ENCODE measurements at regions not wholly inside any gene's neighbourhood (a gene's known extent, or its start where the extent isn't known, plus 50 kb on each side); places are given as distances from the start of the nearest gene placed in this dataset.
"Not testable (repeated sequence)": the region's sequence is repeated elsewhere in the genome, so short reads cannot be mapped to it uniquely, and the experiment has no call there.

DNA sequence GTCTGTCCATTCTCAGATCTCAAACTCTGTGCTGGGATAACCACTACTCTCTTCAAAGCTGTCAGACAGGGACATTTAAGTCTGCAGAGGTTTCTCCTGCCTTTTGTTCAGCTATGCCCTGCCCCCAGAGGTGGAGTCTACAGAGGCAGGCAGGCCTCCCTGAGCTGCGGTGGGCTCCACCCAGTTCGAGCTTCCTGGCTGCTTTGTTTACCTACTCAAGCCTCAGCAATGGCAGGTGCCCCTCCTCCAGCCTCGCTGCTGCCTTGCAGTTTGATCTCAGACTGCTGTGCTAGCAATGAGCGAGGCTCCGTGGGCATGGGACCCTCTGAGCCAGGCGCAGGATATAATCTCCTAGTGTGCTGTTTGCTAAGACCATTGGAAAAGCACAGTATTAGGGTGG, 53.1 kb upstream of the HUNK start:
- H3K4me1 Mint-ChIP-seq (ENCODE audit: low read depth); DNase-seq (ENCODE audit: low spot score); H3K27me3 Mint-ChIP-seq (ENCODE audit: insufficient read depth); intact Hi-C loops (cut with micrococcal nuclease); H3K4me3 Mint-ChIP-seq; H3K36me3 Mint-ChIP-seq (ENCODE audit: low read depth); H3K27ac Mint-ChIP-seq; H3K9me3 Mint-ChIP-seq: not testable (repeated sequence)

- H3K36me3 Mint-ChIP-seq (ENCODE audit: low read depth); H3K27ac Mint-ChIP-seq; intact Hi-C loops (cut with micrococcal nuclease); H3K4me3 Mint-ChIP-seq; H3K27me3 Mint-ChIP-seq (ENCODE audit: insufficient read depth); DNase-seq (ENCODE audit: low spot score); H3K4me1 Mint-ChIP-seq (ENCODE audit: low read depth); H3K9me3 Mint-ChIP-seq: not testable (repeated sequence)
Observed at GRCh38 chr21:31814356-31814755, 58.5 kb upstream of the HUNK start.

- Mint-ChIP-seq H3K27ac (no peak overlapping the region), H3K9me3 (peaks cover 2% of the 10 kb centered on the region), H3K36me3 (ENCODE audit: low read depth) (no peaks in the 10 kb centered on the region), H3K4me1 (ENCODE audit: low read depth) (no peaks in the 10 kb centered on the region), H3K4me3 (no peak overlapping the region), H3K27me3 (ENCODE audit: insufficient read depth) (peaks cover 4% of the 10 kb centered on the region)
- intact Hi-C loops (cut with micrococcal nuclease) = no loop called here
- DNase-seq (ENCODE audit: low spot score) = no peak
Observed at GRCh38 chr21:31813862-31814261, 59.0 kb upstream of the HUNK start.

DNA sequence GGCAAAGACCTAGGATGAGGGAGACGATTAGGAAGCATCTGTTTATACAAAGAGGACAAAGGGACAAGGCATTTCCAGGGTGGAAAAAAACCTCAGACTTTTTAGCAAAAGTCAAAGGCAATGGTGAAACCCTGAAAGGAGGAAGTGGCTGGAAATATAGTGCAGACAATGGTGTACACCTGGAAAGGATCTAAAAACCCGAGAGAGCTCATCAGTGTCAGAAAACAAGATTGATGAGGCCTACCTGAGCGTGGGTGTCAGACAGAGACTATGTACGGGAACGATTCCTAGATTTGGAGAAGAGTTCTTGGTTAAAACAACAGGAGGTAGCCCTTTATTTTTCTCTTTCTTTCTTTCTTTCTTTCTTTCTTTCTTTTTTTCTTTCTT, 68.8 kb upstream of the HUNK start:
- peaks cover 5% of the 10 kb centered on the region for H3K27me3 Mint-ChIP-seq (ENCODE audit: insufficient read depth)
- DNase-seq (ENCODE audit: low spot score) = no peak
- intact Hi-C loops (cut with micrococcal nuclease) = no loop called here
- no peak overlapping the region for H3K4me3 Mint-ChIP-seq
- H3K4me1 Mint-ChIP-seq (ENCODE audit: low read depth) = no peaks in the 10 kb centered on the region
- H3K36me3 Mint-ChIP-seq (ENCODE audit: low read depth) = no peaks in the 10 kb centered on the region
- H3K27ac Mint-ChIP-seq = no peak overlapping the region
- no peaks in the 10 kb centered on the region for H3K9me3 Mint-ChIP-seq

- DNase-seq (ENCODE audit: low spot score) = no peak
- no peaks in the 10 kb centered on the region for H3K4me1 Mint-ChIP-seq (ENCODE audit: low read depth)
- no peak overlapping the region for H3K27ac Mint-ChIP-seq
- H3K9me3 Mint-ChIP-seq = no peaks in the 10 kb centered on the region
- no peak overlapping the region for H3K4me3 Mint-ChIP-seq
- no peaks in the 10 kb centered on the region for H3K36me3 Mint-ChIP-seq (ENCODE audit: low read depth)
- intact Hi-C loops (cut with micrococcal nuclease) = no loop called here
- H3K27me3 Mint-ChIP-seq (ENCODE audit: insufficient read depth) = peaks cover 5% of the 10 kb centered on the region
Observed at GRCh38 chr21:31803039-31804007, 69.5 kb upstream of the HUNK start.

DNA sequence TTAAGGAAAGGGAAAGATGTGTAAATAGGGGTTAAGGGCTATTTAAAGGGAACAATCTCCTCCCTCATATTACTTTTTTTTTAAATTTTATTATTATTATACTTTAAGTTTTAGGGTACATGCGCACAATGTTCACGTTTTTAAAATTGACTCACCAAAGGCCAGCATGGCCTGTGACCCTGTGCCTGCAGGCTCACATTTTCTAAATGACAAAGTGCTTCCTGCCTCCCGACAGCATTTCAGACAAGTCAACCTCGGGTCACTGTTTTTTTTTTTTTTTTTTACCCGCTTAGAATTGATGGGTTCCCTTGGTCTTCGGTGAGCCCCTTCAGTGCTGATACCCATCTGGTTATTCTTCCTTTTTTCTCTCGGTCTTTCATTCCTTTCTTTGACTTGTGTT, 70.4 kb upstream of the SCAF4 start:
- peaks cover 3% of the 10 kb centered on the region for H3K27me3 Mint-ChIP-seq (ENCODE audit: insufficient read depth)
- DNase-seq (ENCODE audit: low spot score) = no peak
- H3K4me3 Mint-ChIP-seq = no peak overlapping the region
- H3K36me3 Mint-ChIP-seq (ENCODE audit: low read depth) = no peaks in the 10 kb centered on the region
- H3K9me3 Mint-ChIP-seq = no peaks in the 10 kb centered on the region
- H3K27ac Mint-ChIP-seq = no peak overlapping the region
- intact Hi-C loops (cut with micrococcal nuclease) = no loop called here
- no peaks in the 10 kb centered on the region for H3K4me1 Mint-ChIP-seq (ENCODE audit: low read depth)

DNA sequence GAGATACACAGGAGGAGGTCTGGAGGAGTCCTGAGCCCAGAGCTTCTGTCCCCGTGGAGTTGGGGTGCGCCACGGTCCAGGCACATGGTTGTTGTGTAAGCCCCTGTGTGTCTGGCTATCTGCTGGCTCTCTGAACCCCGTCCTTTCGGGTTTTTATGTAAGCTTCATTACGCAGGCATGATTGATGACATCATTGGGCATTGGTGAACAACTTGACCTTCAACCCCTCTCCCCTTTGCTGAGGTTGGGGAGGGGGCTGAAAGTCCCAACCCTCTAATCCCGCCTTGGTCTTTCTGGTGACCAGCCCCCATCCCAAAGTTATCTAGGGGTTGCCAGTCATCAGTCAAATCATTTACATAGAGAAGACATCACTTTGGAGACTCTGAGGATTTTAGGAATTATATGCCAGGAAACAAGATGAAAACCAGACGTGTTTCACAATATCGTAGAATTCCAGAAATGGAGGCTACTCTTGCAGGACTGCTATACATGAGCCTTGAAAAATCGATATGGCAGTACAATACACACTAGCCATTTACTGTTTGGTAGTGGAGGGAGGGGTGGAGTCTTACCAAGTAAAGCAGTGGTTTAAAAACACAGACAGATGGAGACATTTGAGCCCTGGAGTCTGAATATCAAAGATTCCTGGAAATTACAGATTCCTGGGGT, 69.8 kb upstream of the SCAF4 start:
- Mint-ChIP-seq H3K4me1 (ENCODE audit: low read depth) (no peaks in the 10 kb centered on the region), H3K9me3 (no peaks in the 10 kb centered on the region), H3K27me3 (ENCODE audit: insufficient read depth) (peaks cover 3% of the 10 kb centered on the region), H3K36me3 (ENCODE audit: low read depth) (no peaks in the 10 kb centered on the region), H3K27ac (no peak overlapping the region), H3K4me3 (no peak overlapping the region)
- intact Hi-C loops (cut with micrococcal nuclease) = no loop called here
- DNase-seq (ENCODE audit: low spot score) = no peak

DNA sequence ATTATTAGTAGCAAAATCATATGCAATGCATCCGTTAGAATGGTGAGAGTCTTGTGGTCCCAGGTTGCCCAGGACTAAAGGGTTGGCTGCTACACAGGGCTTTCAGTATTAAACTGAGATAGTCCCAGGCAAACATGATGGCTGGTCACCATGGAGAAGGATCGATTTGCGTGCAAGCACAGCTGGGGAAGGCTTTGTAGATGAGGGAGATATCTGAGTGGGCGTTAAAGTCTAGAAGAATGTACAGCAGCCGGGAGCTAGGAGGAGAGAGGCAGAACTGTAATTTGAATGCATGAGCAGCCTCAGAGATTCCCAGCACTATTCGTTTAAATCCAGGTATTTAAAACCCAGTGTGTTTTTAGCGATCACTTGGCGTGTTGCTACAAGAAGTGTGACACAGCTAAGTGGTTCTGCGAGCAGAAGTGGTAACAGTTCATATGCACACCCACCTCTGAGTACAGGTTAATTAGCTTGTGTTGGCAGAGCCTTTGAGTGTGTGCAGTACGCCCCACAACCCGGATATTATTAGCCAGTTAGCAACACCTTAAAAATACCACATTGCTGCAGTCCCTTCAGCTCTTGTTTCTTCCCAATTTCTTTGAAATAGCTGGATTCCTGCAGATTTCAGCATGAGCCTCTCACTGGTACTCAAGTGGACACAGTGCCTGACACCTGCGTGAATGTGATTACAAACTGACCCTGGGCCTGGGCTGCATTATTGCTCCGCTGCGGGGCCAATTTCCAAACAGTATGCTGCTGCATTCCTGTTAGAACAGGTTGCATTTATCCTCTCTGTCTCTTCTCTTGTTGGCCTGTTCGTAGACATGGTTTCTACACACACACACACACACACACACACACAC, 67.2 kb upstream of the SCAF4 start:
- Mint-ChIP-seq H3K4me3 (no peak overlapping the region), H3K4me1 (ENCODE audit: low read depth) (no peaks in the 10 kb centered on the region), H3K9me3 (no peaks in the 10 kb centered on the region), H3K36me3 (ENCODE audit: low read depth) (no peaks in the 10 kb centered on the region), H3K27ac (no peak overlapping the region), H3K27me3 (ENCODE audit: insufficient read depth) (no peaks in the 10 kb centered on the region)
- intact Hi-C loops (cut with micrococcal nuclease) = no loop called here
- DNase-seq (ENCODE audit: low spot score) = no peak

DNA sequence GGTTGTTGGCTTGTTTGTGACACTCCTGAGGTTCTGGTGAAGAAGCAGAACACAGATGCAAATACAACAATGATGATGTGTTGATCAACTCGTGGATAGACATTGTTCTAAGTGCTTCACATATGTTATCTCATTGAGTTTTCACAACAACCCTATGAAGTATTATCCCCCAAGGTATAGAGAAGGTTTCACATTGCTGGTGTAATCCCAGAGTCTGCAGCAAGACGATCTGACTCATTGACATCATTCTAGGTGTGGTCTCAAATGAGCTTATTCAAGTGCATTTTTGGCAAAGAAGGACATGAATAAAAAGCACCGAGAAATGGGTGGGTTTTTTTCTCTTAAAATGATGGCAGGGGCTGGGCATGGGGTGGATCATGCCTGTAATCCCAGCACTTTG, 64.1 kb upstream of the SCAF4 start:
- H3K36me3 Mint-ChIP-seq (ENCODE audit: low read depth) = no peaks in the 10 kb centered on the region
- no peak overlapping the region for H3K27ac Mint-ChIP-seq
- intact Hi-C loops (cut with micrococcal nuclease) = no loop called here
- no peaks in the 10 kb centered on the region for H3K9me3 Mint-ChIP-seq
- peaks cover 3% of the 10 kb centered on the region for H3K27me3 Mint-ChIP-seq (ENCODE audit: insufficient read depth)
- no peaks in the 10 kb centered on the region for H3K4me1 Mint-ChIP-seq (ENCODE audit: low read depth)
- no peak overlapping the region for H3K4me3 Mint-ChIP-seq
- no peak for DNase-seq (ENCODE audit: low spot score)

GRCh38 chr21:31790420-31790819, 58.5 kb upstream of the SCAF4 start:
- H3K9me3 Mint-ChIP-seq; H3K27me3 Mint-ChIP-seq (ENCODE audit: insufficient read depth); DNase-seq (ENCODE audit: low spot score); H3K4me3 Mint-ChIP-seq; H3K36me3 Mint-ChIP-seq (ENCODE audit: low read depth); H3K4me1 Mint-ChIP-seq (ENCODE audit: low read depth); intact Hi-C loops (cut with micrococcal nuclease); H3K27ac Mint-ChIP-seq: not testable (repeated sequence)

- H3K27me3 Mint-ChIP-seq (ENCODE audit: insufficient read depth) = peaks cover 3% of the 10 kb centered on the region
- intact Hi-C loops (cut with micrococcal nuclease) = no loop called here
Observed at GRCh38 chr21:31788581-31788980, 56.7 kb upstream of the SCAF4 start.

GRCh38 chr21:31787691-31788090, 55.8 kb upstream of the SCAF4 start:
- H3K4me1 Mint-ChIP-seq (ENCODE audit: low read depth); H3K27ac Mint-ChIP-seq; DNase-seq (ENCODE audit: low spot score); H3K27me3 Mint-ChIP-seq (ENCODE audit: insufficient read depth); H3K9me3 Mint-ChIP-seq; H3K4me3 Mint-ChIP-seq; H3K36me3 Mint-ChIP-seq (ENCODE audit: low read depth); intact Hi-C loops (cut with micrococcal nuclease): not testable (repeated sequence)

More at GRCh38 chr21:31788581-31788980, 56.7 kb upstream of the SCAF4 start:
- Mint-ChIP-seq H3K4me3 (no peak overlapping the region), H3K27ac (no peak overlapping the region), H3K36me3 (ENCODE audit: low read depth) (no peaks in the 10 kb centered on the region), H3K9me3 (peaks cover 4% of the 10 kb centered on the region), H3K4me1 (ENCODE audit: low read depth) (no peaks in the 10 kb centered on the region)
- DNase-seq (ENCODE audit: low spot score) = no peak

Measured in activated T-helper 1 cell treated with anti-CD3 and anti-CD28 coated beads, Interleukin-12 subunit alpha, Interleukin-12 subunit beta, Interleukin-2, Interleukin-4 antibody, amounts not matched to agents 30 ng/mL and 10 ng/mL and 1 ng/mL, durations not matched to agents 14 hours and 24 hours and 36 hours (primary cell).